Cardiac fibroblast (primary cell): ENCODE measurements at regions not wholly inside any gene's neighbourhood (a gene's known extent, or its start where the extent isn't known, plus 50 kb on each side); places are given as distances from the start of the nearest gene placed in this dataset.

Experiments used
- DNase-seq, 2 donors: peaks; one replicate each; pipeline versions ENCODE4 v3.0.0 to v3.0.0-alpha.2; 2010; ENCODE audit warnings: low read depth in 2 of 2
- H3K4me3 ChIP-seq, 2 donors: replicated peaks in 1 of 2; 1 replicate in 1 of 2; 2 replicates in 1 of 2; pipeline ENCODE4 v1.5.1; 2011; ENCODE audit warnings: low read depth in 2 of 2, low read length in 2 of 2, mild to moderate bottlenecking in 2 of 2, moderate library complexity in 1 of 2
- TF ChIP-seq, protein P1 (sequence below): IDR thresholded peaks from one replicate; pipeline ENCODE4 v1.5.1; 2011; ENCODE audit warnings: low read depth, mild to moderate bottlenecking, low read length, inconsistent platforms

DNA sequence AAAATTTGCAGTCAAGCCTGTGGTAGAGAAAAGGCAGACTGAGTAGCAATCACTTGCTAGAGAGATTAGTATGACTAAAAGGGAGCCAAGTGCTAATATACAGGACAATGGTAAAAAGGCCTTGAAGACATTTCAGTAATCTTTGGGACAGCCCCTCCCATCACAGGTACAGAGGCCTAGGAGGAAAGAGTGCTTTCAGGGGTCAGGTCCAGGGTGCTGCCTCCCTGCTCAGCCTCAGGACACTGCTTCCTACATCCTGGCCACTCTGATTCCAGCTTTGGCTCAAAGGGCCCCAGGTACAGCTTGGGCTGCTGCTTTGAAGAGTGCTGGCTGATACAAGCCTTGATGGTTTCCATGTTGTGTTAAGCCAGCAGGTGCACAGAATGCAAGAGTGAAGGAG lies 543.5 kb downstream of the MMUT start:
- H3K4me3 ChIP-seq = no peak overlapping the region
- DNase-seq = no peak
- TF ChIP-seq, protein P1, sequence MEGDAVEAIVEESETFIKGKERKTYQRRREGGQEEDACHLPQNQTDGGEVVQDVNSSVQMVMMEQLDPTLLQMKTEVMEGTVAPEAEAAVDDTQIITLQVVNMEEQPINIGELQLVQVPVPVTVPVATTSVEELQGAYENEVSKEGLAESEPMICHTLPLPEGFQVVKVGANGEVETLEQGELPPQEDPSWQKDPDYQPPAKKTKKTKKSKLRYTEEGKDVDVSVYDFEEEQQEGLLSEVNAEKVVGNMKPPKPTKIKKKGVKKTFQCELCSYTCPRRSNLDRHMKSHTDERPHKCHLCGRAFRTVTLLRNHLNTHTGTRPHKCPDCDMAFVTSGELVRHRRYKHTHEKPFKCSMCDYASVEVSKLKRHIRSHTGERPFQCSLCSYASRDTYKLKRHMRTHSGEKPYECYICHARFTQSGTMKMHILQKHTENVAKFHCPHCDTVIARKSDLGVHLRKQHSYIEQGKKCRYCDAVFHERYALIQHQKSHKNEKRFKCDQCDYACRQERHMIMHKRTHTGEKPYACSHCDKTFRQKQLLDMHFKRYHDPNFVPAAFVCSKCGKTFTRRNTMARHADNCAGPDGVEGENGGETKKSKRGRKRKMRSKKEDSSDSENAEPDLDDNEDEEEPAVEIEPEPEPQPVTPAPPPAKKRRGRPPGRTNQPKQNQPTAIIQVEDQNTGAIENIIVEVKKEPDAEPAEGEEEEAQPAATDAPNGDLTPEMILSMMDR = no peak

DNA sequence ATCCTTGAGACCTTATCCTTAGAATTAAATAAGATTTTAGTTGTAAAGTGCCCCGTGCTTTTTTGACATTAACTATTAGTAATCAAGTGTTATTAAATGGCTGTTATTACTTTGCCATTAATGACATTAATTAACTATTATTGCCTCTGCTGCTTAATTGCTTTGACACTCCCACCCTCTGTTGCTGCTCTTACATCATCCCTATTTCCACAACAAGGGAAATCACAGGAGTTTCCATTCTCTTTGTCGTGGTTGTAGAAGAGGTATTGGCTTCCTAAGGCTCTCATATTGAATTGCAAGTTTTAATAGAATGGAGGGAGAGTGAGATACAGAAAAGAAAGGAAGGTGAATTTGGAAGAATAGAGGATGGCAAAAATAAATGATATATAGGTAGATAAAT lies 545.8 kb downstream of the MMUT start:
- TF ChIP-seq, protein P1 = no peak
- DNase-seq = no peak
- no peak overlapping the region for H3K4me3 ChIP-seq

DNA sequence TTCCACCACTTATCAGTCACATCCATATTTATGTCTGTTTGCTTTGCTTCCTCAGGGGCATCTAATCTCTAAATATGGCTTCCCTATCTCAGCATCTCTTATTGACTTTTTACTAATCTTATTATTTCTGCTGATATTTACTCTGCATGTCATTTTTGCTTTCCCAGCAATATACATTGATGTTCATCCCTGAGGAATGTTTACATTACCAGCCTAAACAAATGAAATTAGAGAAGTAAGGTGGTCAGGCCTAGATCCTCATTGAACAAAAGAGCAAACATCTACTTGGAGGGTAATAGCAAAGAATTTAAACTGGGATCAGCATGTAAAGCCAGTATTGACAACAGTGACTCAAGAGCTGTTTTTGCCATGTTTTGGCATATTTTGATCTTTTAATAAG lies 546.4 kb downstream of the MMUT start:
- no peak for DNase-seq
- TF ChIP-seq, protein P1 = no peak
- H3K4me3 ChIP-seq = no peak overlapping the region

DNA sequence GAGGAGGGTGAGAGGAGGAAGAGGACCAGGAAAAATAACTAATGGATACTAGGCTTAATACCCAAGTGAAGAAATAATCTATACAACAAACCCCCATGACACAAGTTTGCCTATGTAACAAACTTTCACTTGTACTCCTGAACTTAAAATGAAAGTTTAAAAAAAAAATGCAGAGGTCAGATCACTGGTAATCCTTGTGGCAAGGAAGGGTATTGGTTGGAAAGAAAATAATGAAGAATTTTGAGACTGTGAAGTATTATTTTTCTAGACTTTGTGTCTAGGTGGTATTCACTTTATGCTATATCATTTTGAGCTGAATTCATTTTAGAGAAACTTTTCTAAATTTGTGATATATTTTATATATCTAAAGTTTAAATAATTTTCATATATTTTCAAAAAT lies 547.5 kb downstream of the MMUT start:
- H3K4me3 ChIP-seq = no peak overlapping the region
- TF ChIP-seq, protein P1 = peak; percentile 17
- no peak for DNase-seq

DNA sequence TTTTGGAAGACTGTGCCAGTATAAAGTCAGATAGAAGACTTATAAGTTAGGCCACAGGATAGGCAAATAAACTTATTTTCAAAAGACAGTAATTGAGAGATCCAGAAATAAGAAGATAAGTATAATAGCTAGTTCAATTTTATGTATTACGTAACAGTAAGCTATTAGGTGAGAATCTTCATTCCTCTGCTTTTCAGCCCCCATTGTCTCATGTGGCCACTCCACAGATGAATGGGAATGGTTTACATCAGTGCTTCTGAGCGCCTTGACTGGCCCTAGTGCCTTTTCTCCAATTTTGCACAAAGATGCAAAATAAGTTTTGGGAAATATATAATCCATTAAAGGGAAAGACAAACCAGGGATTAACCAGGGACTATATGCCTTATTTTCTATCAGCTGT lies 550.5 kb downstream of the MMUT start:
- H3K4me3 ChIP-seq = no peak overlapping the region
- DNase-seq = no peak
- TF ChIP-seq, protein P1 = no peak

DNA sequence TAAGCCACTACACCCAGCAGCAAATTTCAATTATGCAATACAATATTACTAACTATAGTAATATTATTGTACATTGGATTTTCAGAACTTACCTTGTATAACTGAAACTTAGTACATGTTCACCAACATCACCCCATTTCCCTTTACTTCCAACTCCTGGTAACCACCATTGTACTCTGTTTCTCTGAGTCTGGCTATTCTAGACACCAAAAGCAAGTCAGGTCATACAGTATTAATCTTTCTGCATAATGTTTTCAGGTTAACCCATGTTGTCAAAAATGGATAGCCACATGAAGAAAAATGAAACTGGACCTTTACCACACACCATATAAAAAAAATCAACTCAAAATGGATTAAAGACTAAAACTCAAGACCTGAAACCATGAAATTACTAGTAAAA lies 558.2 kb downstream of the MMUT start:
- no peak for DNase-seq
- no peak overlapping the region for H3K4me3 ChIP-seq
- TF ChIP-seq, protein P1 = no peak

DNA sequence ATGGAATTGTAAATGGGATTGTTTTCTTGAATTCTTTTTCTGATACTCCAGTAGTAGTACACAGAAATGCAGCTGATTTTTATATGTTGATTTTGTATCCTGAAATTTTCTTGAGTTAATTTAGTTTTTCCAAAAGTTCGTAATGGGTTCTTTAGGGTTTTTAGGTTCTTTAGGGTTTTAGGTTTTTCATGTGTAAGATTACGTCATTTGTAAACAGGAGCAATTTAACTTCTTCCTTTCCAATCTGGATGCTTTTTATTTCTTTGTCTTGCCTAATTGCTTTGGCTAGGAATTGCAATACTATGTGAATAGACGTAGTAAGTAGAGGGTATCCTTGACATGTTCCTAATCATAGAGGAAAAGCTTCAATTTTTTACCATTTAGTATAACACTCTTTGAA lies 568.6 kb downstream of the MMUT start:
- TF ChIP-seq, protein P1 = no peak
- DNase-seq = no peak

More for the DNA sequence above, 568.6 kb downstream of the MMUT start:
- H3K4me3 ChIP-seq = no peak overlapping the region
